HUES48 (cell line): ENCODE measurements at regions not wholly inside any gene's neighbourhood (a gene's known extent, or its start where the extent isn't known, plus 50 kb on each side); places are given as distances from the start of the nearest gene placed in this dataset.
"Not testable (repeated sequence)": the region's sequence is repeated elsewhere in the genome, so short reads cannot be mapped to it uniquely, and the experiment has no call there.

Experiments used
- H3K27ac ChIP-seq: one replicate; pipeline ENCODE4 v1.7.0; 2013; ENCODE audit warnings: low read depth, low read length, inconsistent platforms
- H3K27me3 ChIP-seq: 2 replicates; pipeline ENCODE4 v1.6.1; 2013; ENCODE audit warnings: mild to moderate bottlenecking, low read length; ENCODE audit not compliant: control insufficient read depth, insufficient read depth
- H3K36me3 ChIP-seq: 2 replicates; pipeline ENCODE4 v1.6.1; 2013; ENCODE audit warnings: low read length; ENCODE audit not compliant: control insufficient read depth, insufficient read depth
- H3K4me1 ChIP-seq: 2 replicates; pipeline ENCODE4 v1.6.1; 2013; ENCODE audit warnings: mild to moderate bottlenecking, low read length; ENCODE audit not compliant: control insufficient read depth, insufficient read depth
- H3K4me3 ChIP-seq: 2 replicates; pipeline ENCODE4 v1.5.1; 2013; ENCODE audit warnings: mild to moderate bottlenecking, low read depth, low read length
- H3K9ac ChIP-seq: 2 replicates; pipeline ENCODE4 v1.6.1; 2013; ENCODE audit warnings: mild to moderate bottlenecking, low read depth, low read length, moderate library complexity
- H3K9me3 ChIP-seq: 2 replicates; pipeline ENCODE4 v1.6.1; 2013; ENCODE audit warnings: low read length; ENCODE audit not compliant: control insufficient read depth, insufficient read depth

- Histone ChIP-seq H3K9me3 (no peaks in the 10 kb centered on the region), H3K4me3 (no peak overlapping the region), H3K4me1 (no peaks in the 10 kb centered on the region), H3K27ac (no peak overlapping the region), H3K27me3 (no peaks in the 10 kb centered on the region), H3K9ac (no peak overlapping the region), H3K36me3 (no peaks in the 10 kb centered on the region)
Measured at GRCh38 chr10:2030046-2030445, 292.7 kb upstream of the ADARB2 start.

GRCh38 chr10:2026936-2027335, 289.6 kb upstream of the ADARB2 start:
- Histone ChIP-seq H3K4me3 (no peak overlapping the region), H3K27me3 (no peaks in the 10 kb centered on the region), H3K36me3 (no peaks in the 10 kb centered on the region), H3K27ac (no peak overlapping the region), H3K9ac (no peak overlapping the region), H3K4me1 (no peaks in the 10 kb centered on the region), H3K9me3 (no peaks in the 10 kb centered on the region)

GRCh38 chr10:2024750-2025149, 287.4 kb upstream of the ADARB2 start:
- H3K4me3 ChIP-seq, H3K27ac ChIP-seq, H3K27me3 ChIP-seq, H3K4me1 ChIP-seq, H3K9me3 ChIP-seq, H3K9ac ChIP-seq, H3K36me3 ChIP-seq: not testable (repeated sequence)

- no peak overlapping the region for H3K9ac ChIP-seq
- H3K9me3 ChIP-seq = no peaks in the 10 kb centered on the region
- H3K27ac ChIP-seq = no peak overlapping the region
- no peaks in the 10 kb centered on the region for H3K27me3 ChIP-seq
- no peaks in the 10 kb centered on the region for H3K4me1 ChIP-seq
- H3K36me3 ChIP-seq = no peaks in the 10 kb centered on the region
- no peak overlapping the region for H3K4me3 ChIP-seq
Measured at GRCh38 chr10:2023687-2024086, 286.4 kb upstream of the ADARB2 start.

- Histone ChIP-seq H3K9ac (no peak overlapping the region), H3K4me1 (no peaks in the 10 kb centered on the region), H3K36me3 (no peaks in the 10 kb centered on the region), H3K27ac (no peak overlapping the region), H3K27me3 (no peaks in the 10 kb centered on the region), H3K4me3 (no peak overlapping the region), H3K9me3 (no peaks in the 10 kb centered on the region)
Measured at GRCh38 chr10:2022401-2022800, 285.1 kb upstream of the ADARB2 start.

- no peak overlapping the region for H3K9ac ChIP-seq
- H3K4me1 ChIP-seq = no peaks in the 10 kb centered on the region
- H3K27me3 ChIP-seq = no peaks in the 10 kb centered on the region
- no peaks in the 10 kb centered on the region for H3K9me3 ChIP-seq
- no peaks in the 10 kb centered on the region for H3K36me3 ChIP-seq
- no peak overlapping the region for H3K27ac ChIP-seq
- H3K4me3 ChIP-seq = no peak overlapping the region
Measured at GRCh38 chr10:2020836-2021235, 283.5 kb upstream of the ADARB2 start.

GRCh38 chr10:2019803-2020202, 282.5 kb upstream of the ADARB2 start:
- Histone ChIP-seq H3K27me3 (no peaks in the 10 kb centered on the region), H3K27ac (no peak overlapping the region), H3K36me3 (no peaks in the 10 kb centered on the region), H3K4me1 (no peaks in the 10 kb centered on the region), H3K9ac (no peak overlapping the region), H3K9me3 (no peaks in the 10 kb centered on the region), H3K4me3 (no peak overlapping the region)

- no peaks in the 10 kb centered on the region for H3K36me3 ChIP-seq
- H3K9ac ChIP-seq = no peak overlapping the region
- H3K4me3 ChIP-seq = no peak overlapping the region
- H3K27me3 ChIP-seq = no peaks in the 10 kb centered on the region
- no peaks in the 10 kb centered on the region for H3K4me1 ChIP-seq
- H3K9me3 ChIP-seq = no peaks in the 10 kb centered on the region
- H3K27ac ChIP-seq = no peak overlapping the region
Measured at GRCh38 chr10:2019281-2019680, 282.0 kb upstream of the ADARB2 start.

GRCh38 chr10:2014541-2014940, 277.2 kb upstream of the ADARB2 start:
- H3K27ac ChIP-seq = no peak overlapping the region
- no peak overlapping the region for H3K9ac ChIP-seq
- no peaks in the 10 kb centered on the region for H3K4me1 ChIP-seq
- no peaks in the 10 kb centered on the region for H3K9me3 ChIP-seq
- no peaks in the 10 kb centered on the region for H3K27me3 ChIP-seq
- H3K4me3 ChIP-seq = no peak overlapping the region
- no peaks in the 10 kb centered on the region for H3K36me3 ChIP-seq

- H3K9ac ChIP-seq = no peak overlapping the region
- H3K9me3 ChIP-seq = no peaks in the 10 kb centered on the region
- no peaks in the 10 kb centered on the region for H3K4me1 ChIP-seq
- no peak overlapping the region for H3K4me3 ChIP-seq
- H3K27ac ChIP-seq = no peak overlapping the region
- no peaks in the 10 kb centered on the region for H3K36me3 ChIP-seq
- H3K27me3 ChIP-seq = no peaks in the 10 kb centered on the region
Measured at GRCh38 chr10:2012209-2012608, 274.9 kb upstream of the ADARB2 start.

- no peaks in the 10 kb centered on the region for H3K4me1 ChIP-seq
- H3K27me3 ChIP-seq = no peaks in the 10 kb centered on the region
- no peaks in the 10 kb centered on the region for H3K36me3 ChIP-seq
- no peak overlapping the region for H3K27ac ChIP-seq
- H3K9me3 ChIP-seq = no peaks in the 10 kb centered on the region
- H3K4me3 ChIP-seq = no peak overlapping the region
- no peak overlapping the region for H3K9ac ChIP-seq
Measured at GRCh38 chr10:2011106-2011716, 273.9 kb upstream of the ADARB2 start.

- H3K36me3 ChIP-seq = no peaks in the 10 kb centered on the region
- H3K27me3 ChIP-seq = no peaks in the 10 kb centered on the region
- H3K4me3 ChIP-seq = no peak overlapping the region
- H3K9me3 ChIP-seq = no peaks in the 10 kb centered on the region
- H3K9ac ChIP-seq = no peak overlapping the region
- no peak overlapping the region for H3K27ac ChIP-seq
- no peaks in the 10 kb centered on the region for H3K4me1 ChIP-seq
Measured at GRCh38 chr10:2005546-2005945, 268.2 kb upstream of the ADARB2 start.
